ENCODE measurements at regions not wholly inside any gene's neighbourhood (a gene's known extent, or its start where the extent isn't known, plus 50 kb on each side); places are given as distances from the start of the nearest gene placed in this dataset.

DNA sequence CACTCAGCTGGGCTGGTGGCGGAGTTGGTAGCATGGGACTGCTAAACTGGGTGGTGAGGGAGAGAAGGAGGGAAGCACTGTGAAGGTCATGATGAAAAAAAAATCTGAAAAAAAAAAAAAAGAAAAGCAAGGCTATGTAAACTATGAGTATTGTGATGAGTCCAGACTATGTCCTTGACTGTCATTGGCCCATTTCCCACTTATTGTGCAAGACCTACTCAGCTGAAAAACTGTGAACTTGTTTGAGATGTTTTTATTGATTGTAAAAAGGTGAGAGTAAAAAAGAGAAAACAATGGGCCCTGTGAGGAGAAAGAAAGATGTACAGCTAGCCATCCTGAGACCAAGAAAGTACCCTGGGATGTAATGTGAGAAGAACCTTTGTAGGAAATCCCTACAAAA lies 798.4 kb upstream of the TENM4 start:
- H3K27me3 ChIP-seq (ENCODE audit: control insufficient read depth in 4 of 4, insufficient read depth in 4 of 4, low read length in 3 of 4): no peaks in the 10 kb centered on the region
- H3K9me3 ChIP-seq (ENCODE audit: control insufficient read depth in 4 of 4, low read length in 3 of 4): no peaks in the 10 kb centered on the region
- WGBS: 73% methylated on average over 1 of the region's 1 CpG
- H3K27ac ChIP-seq (ENCODE audit: low read depth in 1 of 2, low read length in 2 of 2): no peak overlapping the region
- H3K4me1 ChIP-seq (ENCODE audit: control insufficient read depth in 4 of 4, insufficient read depth in 4 of 4, low read length in 3 of 4): no peaks in the 10 kb centered on the region
- H3K36me3 ChIP-seq (ENCODE audit: control insufficient read depth in 4 of 4, insufficient read depth in 3 of 4, low read depth in 1 of 4, low read length in 3 of 4): no peaks in the 10 kb centered on the region
- DNase-seq (ENCODE audit: low spot score): no peak
- no peak overlapping the region for H3K4me3 ChIP-seq (ENCODE audit: low read depth in 1 of 3, low read length in 3 of 3)
- TF ChIP-seq, protein P1, sequence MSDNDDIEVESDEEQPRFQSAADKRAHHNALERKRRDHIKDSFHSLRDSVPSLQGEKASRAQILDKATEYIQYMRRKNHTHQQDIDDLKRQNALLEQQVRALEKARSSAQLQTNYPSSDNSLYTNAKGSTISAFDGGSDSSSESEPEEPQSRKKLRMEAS (IDR thresholded peaks at IDR 0.05): no peak
- TF ChIP-seq, protein P2, sequence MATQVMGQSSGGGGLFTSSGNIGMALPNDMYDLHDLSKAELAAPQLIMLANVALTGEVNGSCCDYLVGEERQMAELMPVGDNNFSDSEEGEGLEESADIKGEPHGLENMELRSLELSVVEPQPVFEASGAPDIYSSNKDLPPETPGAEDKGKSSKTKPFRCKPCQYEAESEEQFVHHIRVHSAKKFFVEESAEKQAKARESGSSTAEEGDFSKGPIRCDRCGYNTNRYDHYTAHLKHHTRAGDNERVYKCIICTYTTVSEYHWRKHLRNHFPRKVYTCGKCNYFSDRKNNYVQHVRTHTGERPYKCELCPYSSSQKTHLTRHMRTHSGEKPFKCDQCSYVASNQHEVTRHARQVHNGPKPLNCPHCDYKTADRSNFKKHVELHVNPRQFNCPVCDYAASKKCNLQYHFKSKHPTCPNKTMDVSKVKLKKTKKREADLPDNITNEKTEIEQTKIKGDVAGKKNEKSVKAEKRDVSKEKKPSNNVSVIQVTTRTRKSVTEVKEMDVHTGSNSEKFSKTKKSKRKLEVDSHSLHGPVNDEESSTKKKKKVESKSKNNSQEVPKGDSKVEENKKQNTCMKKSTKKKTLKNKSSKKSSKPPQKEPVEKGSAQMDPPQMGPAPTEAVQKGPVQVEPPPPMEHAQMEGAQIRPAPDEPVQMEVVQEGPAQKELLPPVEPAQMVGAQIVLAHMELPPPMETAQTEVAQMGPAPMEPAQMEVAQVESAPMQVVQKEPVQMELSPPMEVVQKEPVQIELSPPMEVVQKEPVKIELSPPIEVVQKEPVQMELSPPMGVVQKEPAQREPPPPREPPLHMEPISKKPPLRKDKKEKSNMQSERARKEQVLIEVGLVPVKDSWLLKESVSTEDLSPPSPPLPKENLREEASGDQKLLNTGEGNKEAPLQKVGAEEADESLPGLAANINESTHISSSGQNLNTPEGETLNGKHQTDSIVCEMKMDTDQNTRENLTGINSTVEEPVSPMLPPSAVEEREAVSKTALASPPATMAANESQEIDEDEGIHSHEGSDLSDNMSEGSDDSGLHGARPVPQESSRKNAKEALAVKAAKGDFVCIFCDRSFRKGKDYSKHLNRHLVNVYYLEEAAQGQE (IDR thresholded peaks at IDR 0.05): no peak
- TF ChIP-seq YY1 (IDR thresholded peaks at IDR 0.05): no peak
- TF ChIP-seq, protein P3, sequence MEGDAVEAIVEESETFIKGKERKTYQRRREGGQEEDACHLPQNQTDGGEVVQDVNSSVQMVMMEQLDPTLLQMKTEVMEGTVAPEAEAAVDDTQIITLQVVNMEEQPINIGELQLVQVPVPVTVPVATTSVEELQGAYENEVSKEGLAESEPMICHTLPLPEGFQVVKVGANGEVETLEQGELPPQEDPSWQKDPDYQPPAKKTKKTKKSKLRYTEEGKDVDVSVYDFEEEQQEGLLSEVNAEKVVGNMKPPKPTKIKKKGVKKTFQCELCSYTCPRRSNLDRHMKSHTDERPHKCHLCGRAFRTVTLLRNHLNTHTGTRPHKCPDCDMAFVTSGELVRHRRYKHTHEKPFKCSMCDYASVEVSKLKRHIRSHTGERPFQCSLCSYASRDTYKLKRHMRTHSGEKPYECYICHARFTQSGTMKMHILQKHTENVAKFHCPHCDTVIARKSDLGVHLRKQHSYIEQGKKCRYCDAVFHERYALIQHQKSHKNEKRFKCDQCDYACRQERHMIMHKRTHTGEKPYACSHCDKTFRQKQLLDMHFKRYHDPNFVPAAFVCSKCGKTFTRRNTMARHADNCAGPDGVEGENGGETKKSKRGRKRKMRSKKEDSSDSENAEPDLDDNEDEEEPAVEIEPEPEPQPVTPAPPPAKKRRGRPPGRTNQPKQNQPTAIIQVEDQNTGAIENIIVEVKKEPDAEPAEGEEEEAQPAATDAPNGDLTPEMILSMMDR (IDR thresholded peaks at IDR 0.05; ENCODE audit: low read depth, low read length, missing input control): no peak
- TF ChIP-seq GABPA (IDR thresholded peaks at IDR 0.05 in 1 of 2, conservative IDR thresholded peaks at IDR 0.05 in 1 of 2): no peak
- TF ChIP-seq HNF4A (conservative IDR thresholded peaks at IDR 0.05): no peak
- no peak for TF ChIP-seq TAF1 (conservative IDR thresholded peaks at IDR 0.05)
- TF ChIP-seq, protein P4, sequence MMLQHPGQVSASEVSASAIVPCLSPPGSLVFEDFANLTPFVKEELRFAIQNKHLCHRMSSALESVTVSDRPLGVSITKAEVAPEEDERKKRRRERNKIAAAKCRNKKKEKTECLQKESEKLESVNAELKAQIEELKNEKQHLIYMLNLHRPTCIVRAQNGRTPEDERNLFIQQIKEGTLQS (IDR thresholded peaks at IDR 0.05): no peak
- no peak for TF ChIP-seq SP1 (IDR thresholded peaks at IDR 0.05)
- TF ChIP-seq RXRA (IDR thresholded peaks at IDR 0.05): no peak
- TF ChIP-seq HNF4G (IDR thresholded peaks at IDR 0.05): no peak
- TF ChIP-seq EGR1 (IDR thresholded peaks at IDR 0.05; ENCODE audit: low read depth in 2 of 2): no peak
- no peak overlapping the region for H3K9ac ChIP-seq (ENCODE audit: low read depth in 1 of 2, low read length in 2 of 2)

DNA sequence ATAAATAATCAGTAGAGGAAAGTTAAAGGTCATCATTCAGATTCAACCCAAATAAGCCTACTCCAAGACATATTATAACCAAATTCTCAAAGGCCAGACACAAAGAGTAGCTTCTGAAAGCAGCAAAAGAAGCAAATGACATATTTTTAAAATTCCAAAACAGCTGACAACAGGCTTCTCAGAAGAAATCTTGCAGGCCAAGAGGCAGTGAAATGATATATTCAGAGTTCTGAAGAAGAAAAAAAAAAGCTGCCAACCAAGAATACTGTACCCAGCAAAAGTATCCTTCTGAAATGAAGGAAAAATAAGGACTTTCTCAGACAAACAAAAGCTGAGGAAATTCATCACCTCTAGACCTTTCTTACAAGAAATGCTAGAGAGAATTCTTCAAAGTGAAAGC lies 787.1 kb upstream of the TENM4 start:
- Histone ChIP-seq H3K27ac (ENCODE audit: low read depth in 1 of 2, low read length in 2 of 2) (no peak overlapping the region), H3K27me3 (ENCODE audit: control insufficient read depth in 4 of 4, insufficient read depth in 4 of 4, low read length in 3 of 4) (peaks cover 0 to 3% (median 0%) of the 10 kb centered on the region in 4 donors), H3K4me3 (ENCODE audit: low read depth in 1 of 3, low read length in 3 of 3) (no peak overlapping the region), H3K9me3 (ENCODE audit: control insufficient read depth in 4 of 4, low read length in 3 of 4) (peaks cover 2 to 9% (median 4%) of the 10 kb centered on the region in 4 donors), H3K9ac (ENCODE audit: low read depth in 1 of 2, low read length in 2 of 2) (no peak overlapping the region), H3K4me1 (ENCODE audit: control insufficient read depth in 4 of 4, insufficient read depth in 4 of 4, low read length in 3 of 4) (no peaks in the 10 kb centered on the region), H3K36me3 (ENCODE audit: control insufficient read depth in 4 of 4, insufficient read depth in 3 of 4, low read depth in 1 of 4, low read length in 3 of 4) (no peaks in the 10 kb centered on the region)
- TF ChIP-seq HNF4G (IDR thresholded peaks at IDR 0.05) (no peak), FOXA2 (IDR thresholded peaks at IDR 0.05) (no peak), YY1 (IDR thresholded peaks at IDR 0.05) (no peak), RAD21 (IDR thresholded peaks at IDR 0.05) (no peak), EGR1 (IDR thresholded peaks at IDR 0.05; ENCODE audit: low read depth in 2 of 2) (no peak), FOXA1 (IDR thresholded peaks at IDR 0.05) (no peak), NR2F2 (IDR thresholded peaks at IDR 0.05) (no peak), TAF1 (conservative IDR thresholded peaks at IDR 0.05) (no peak), HNF4A (conservative IDR thresholded peaks at IDR 0.05) (no peak), JUND (IDR thresholded peaks at IDR 0.05) (no peak)
- TF ChIP-seq, protein P1 (IDR thresholded peaks at IDR 0.05): no peak
- TF ChIP-seq, protein P2 (IDR thresholded peaks at IDR 0.05): no peak
- TF ChIP-seq, protein P3 (IDR thresholded peaks at IDR 0.05; ENCODE audit: low read depth, low read length, missing input control): no peak
- no peak for DNase-seq (ENCODE audit: low spot score)

Data from liver (tissue), 8 donors.